ENCODE measurements at regions not wholly inside any gene's neighbourhood (a gene's known extent, or its start where the extent isn't known, plus 50 kb on each side); places are given as distances from the start of the nearest gene placed in this dataset.

DNA sequence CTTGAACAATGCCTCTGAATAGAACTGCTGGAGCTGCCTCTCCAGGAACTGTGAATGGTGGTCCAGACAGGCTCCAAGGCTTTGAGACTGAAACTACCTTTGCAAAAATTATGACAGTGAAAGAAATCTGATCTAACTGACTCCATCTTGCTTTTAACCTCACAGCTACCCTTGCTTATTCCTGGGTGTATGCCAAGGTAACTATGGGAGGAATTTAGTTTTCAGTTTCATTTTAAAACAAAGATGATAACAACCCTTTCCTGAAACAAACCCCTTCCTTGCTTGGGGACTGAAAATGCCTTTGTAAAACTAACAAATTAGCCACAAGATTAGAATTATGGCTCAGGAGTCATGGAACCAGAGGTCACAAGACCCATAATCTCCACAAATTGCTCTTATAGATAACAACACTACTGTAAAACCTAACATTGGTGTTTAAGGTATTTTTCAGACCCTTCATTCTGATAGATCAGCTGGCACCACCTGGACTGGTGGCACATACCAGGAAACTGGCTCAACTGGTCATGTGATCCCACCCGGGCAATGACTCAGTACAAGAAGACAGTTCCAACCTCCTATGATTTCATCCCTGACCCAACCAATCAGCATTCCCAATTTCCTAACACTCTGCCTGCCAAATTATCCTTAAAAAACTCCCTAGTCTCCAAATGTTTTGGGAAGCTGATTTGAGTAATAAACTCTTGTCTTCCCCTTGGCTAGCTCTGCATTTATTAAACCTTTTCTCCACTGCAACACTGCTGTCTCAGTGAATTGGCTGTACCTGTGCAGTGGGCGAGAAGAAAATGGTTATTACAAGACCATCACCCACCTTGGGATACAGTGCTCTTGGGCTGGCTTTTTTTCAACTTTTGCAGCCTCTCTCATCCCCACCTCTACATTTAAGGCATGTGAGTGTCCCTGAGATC lies 608.1 kb downstream of the TYW1 start:
- no peak overlapping the region for H3K27ac Mint-ChIP-seq
- H3K4me3 Mint-ChIP-seq, result no peak overlapping the region
- ATAC-seq (no peak), DNase-seq (no peak)
- H3K36me3 Mint-ChIP-seq (ENCODE audit: low read depth), result no peaks in the 10 kb centered on the region
- no peaks in the 10 kb centered on the region for H3K27me3 Mint-ChIP-seq
- peaks cover 20% of the 10 kb centered on the region for H3K9me3 Mint-ChIP-seq
- H3K4me1 Mint-ChIP-seq, result no peaks in the 10 kb centered on the region

DNA sequence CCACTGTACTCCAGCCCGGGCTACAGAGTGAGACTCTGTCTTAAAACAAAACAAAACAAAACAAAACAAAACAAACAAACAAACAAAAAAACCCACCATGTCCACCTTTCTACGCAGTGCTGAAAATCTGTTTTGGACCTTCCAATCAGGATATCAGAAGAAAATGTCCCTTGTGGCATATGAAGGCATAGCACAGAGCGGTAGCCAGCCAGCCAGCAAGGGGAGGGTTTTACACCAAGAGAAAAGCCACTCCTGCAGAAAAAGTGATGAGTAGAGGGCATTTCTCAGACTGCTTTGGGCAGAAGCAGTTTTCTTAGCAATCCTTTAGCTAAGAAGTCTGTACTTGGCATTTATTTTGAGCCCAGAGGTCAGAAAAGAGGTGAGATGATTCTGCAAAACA lies 612.2 kb downstream of the TYW1 start:
- Mint-ChIP-seq H3K4me1 (no peaks in the 10 kb centered on the region), H3K9me3 (peaks cover 13% of the 10 kb centered on the region), H3K27ac (no peak overlapping the region), H3K36me3 (ENCODE audit: low read depth) (no peaks in the 10 kb centered on the region), H3K27me3 (no peaks in the 10 kb centered on the region), H3K4me3 (no peak overlapping the region)
- DNase-seq (no peak), ATAC-seq (no peak)

DNA sequence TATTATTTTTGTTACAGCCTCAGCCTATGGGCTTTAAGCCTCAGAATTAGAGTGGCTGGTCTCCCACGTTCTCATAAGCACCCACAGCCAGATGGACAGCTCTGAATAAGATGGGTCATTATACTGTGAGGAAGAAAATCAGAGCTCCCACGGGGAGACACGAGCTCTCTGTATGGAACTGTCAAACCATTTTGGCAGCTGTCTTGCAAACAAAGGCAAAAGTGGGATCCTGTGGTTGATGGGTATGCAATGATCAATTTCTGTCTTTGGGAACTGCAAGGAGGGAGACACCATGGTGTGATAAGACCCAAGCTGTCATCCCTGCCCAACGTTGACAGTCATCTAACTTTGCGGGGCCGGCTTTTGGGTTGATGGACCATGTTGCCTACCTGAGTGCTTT lies 614.3 kb downstream of the TYW1 start:
- Mint-ChIP-seq H3K36me3 (ENCODE audit: low read depth) (no peaks in the 10 kb centered on the region), H3K4me1 (no peaks in the 10 kb centered on the region), H3K27me3 (no peaks in the 10 kb centered on the region), H3K9me3 (peaks cover 13% of the 10 kb centered on the region), H3K4me3 (no peak overlapping the region), H3K27ac (no peak overlapping the region)
- ATAC-seq, result no peak
- no peak for DNase-seq

DNA sequence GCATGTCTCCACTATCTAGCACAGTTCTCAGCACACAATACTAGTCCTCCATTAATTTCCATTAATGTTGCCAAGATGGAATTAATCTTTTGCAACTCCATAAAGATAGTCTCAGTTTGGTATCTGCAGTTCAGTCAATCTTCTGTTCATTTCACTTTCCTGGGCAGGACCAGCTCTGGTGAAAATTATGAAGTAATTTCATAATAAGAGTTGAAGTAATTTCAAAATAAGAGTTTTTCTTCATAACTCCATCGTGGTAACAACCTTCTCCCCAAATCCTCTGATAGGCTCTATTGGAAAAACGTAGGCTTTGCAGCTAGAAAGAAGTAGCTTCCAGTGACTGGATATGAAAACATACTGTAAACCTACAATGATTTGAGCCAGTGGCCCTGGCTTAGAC lies 618.2 kb downstream of the TYW1 start:
- H3K4me1 Mint-ChIP-seq, result no peaks in the 10 kb centered on the region
- ATAC-seq (no peak), DNase-seq (no peak)
- no peak overlapping the region for H3K4me3 Mint-ChIP-seq
- no peak overlapping the region for H3K27ac Mint-ChIP-seq
- peaks cover 4% of the 10 kb centered on the region for H3K27me3 Mint-ChIP-seq
- H3K36me3 Mint-ChIP-seq (ENCODE audit: low read depth), result no peaks in the 10 kb centered on the region
- peaks cover 11% of the 10 kb centered on the region for H3K9me3 Mint-ChIP-seq

DNA sequence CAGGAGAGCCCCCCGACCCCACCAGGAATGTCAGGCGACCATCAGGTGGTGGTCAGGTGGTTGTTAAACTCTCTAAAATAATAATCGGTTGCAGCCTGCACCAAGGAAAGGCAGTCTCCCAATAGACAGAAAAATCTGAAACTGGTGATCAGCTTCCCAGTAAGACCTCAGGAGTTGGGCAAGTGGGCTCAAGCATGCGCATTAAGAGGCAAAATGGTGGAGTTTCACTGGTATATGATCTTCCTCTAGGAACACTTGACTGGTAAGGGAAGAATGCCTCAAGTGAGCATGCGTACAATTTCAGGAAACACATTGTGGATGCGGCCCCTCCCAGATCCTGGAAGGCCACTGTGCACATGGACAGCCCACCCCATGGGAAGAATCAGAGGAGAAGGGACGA lies 619.9 kb downstream of the TYW1 start:
- ATAC-seq, result no peak
- Mint-ChIP-seq H3K27ac (no peak overlapping the region), H3K4me1 (no peaks in the 10 kb centered on the region), H3K36me3 (ENCODE audit: low read depth) (no peaks in the 10 kb centered on the region), H3K9me3 (peaks cover 5% of the 10 kb centered on the region), H3K27me3 (peaks cover 6% of the 10 kb centered on the region), H3K4me3 (no peak overlapping the region)
- no peak for DNase-seq

DNA sequence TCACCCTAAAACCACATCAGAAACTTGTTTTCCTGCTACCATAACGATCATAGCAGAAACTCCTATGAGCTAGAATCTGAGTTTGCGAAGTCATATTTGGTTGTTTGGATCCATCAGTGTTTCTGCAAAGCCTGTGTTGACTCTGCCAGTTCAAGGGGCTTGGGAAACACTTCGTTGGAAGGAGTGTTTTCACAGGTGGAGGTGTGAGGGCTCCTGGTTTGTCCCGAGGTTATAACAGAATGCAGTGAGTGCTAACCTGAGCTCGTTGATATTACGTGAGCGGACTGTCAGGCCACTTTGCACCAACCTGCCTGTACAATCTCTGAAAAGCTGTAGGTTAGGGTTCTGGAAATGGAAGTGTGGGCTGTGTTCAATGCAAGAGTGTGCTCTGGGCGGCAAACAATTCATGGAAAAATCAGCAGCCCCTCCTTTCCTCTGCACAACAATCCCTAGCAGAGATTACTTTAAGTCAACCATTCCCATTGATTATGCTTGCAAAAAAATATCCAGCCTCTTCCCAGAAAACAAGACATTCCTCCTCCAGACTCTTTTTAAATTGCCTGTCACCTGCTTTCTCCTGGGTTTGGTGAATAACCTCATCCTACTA lies 622.0 kb downstream of the TYW1 start:
- Mint-ChIP-seq H3K27me3 (peaks cover 6% of the 10 kb centered on the region), H3K36me3 (ENCODE audit: low read depth) (no peaks in the 10 kb centered on the region), H3K27ac (no peak overlapping the region)

DNA sequence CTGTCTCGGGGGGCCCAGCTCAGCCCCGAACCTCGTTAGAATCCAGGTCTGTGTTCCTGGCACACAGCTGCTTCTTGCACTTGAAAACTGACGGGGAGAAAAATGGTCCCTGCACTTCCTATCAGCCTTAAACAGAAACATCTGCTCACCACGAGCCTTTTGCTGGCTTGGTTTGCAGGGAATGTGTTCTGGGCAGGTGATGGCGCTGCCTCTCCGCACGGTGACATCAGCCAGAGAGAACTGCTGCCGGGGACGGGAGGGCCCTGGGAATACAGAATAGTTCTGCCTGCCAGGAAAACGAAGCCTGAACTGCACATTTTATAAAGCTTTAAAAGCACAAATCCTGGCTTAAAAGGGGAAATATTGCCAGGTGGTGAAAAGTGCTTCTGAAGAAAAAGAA lies 622.5 kb downstream of the TYW1 start:
- H3K36me3 Mint-ChIP-seq (ENCODE audit: low read depth), result no peaks in the 10 kb centered on the region
- H3K4me3 Mint-ChIP-seq, result no peak overlapping the region
- peaks cover 4% of the 10 kb centered on the region for H3K9me3 Mint-ChIP-seq
- H3K4me1 Mint-ChIP-seq, result no peaks in the 10 kb centered on the region
- H3K27ac Mint-ChIP-seq, result no peak overlapping the region
- peaks cover 6% of the 10 kb centered on the region for H3K27me3 Mint-ChIP-seq
- ATAC-seq, result no peak
- DNase-seq, result no peak

More for the DNA sequence above, 622.0 kb downstream of the TYW1 start:
- no peak for ATAC-seq
- no peak overlapping the region for H3K4me3 Mint-ChIP-seq
- H3K9me3 Mint-ChIP-seq, result peaks cover 4% of the 10 kb centered on the region
- DNase-seq, result no peak
- H3K4me1 Mint-ChIP-seq, result no peaks in the 10 kb centered on the region

DNA sequence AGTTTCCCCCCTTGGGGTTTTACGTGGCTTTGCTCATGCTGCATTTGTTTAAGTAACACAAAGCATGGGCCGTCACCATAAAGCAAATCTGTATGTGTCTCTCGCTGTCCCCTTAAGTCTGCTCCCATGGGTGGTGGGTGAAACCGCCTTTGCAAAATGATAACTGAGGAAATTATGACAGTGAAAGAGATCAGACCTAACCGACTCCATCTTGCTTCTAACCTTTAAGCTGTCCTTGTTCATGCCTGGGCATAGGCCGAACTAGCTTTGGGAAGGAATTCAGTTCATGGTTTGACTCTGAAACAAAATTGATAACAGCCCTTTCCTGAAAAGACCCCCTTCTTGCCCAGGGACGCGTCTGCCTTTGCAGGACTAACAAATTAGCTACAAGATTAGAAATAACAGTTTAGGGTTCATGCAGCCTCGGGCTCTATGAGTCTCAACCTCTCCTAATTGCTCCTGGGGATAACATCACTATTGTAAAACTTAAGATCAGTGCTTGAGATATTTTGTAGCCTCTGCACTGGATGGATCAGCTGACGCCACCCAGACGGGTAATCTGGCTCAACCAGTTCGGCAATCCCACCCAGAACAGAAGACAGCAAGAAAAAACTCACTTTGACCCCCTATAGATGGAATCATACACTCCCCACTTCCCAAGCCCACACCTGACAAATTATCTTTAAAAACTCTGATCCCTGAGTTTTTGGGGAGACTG lies 623.7 kb downstream of the TYW1 start:
- no peak for DNase-seq
- H3K9me3 Mint-ChIP-seq, result peaks cover 4% of the 10 kb centered on the region
- no peak overlapping the region for H3K27ac Mint-ChIP-seq
- no peak for ATAC-seq
- H3K4me1 Mint-ChIP-seq, result no peaks in the 10 kb centered on the region
- no peaks in the 10 kb centered on the region for H3K36me3 Mint-ChIP-seq (ENCODE audit: low read depth)
- no peak overlapping the region for H3K4me3 Mint-ChIP-seq
- peaks cover 9% of the 10 kb centered on the region for H3K27me3 Mint-ChIP-seq

DNA sequence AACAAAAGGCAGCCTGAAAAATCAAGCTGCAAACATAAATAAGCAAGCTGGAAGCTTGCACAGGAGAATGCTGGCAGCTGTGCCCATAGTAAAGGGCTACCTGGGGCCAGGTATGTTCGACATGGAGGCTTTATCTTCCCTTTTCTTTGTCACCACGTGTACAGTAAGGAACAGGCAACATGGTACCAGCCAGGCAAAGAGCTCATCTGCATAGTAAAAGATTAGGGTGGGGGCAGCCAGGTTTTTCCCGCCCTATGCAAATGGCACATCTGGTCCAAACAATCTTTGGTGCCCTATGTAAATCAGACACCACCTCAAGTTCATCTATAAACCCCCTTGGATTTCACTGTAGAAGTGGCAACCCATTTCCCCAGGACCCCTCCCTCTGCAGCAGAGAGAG lies 625.1 kb downstream of the TYW1 start:
- peaks cover 9% of the 10 kb centered on the region for H3K27me3 Mint-ChIP-seq
- no peak overlapping the region for H3K4me3 Mint-ChIP-seq
- DNase-seq (no peak), ATAC-seq (no peak)
- H3K9me3 Mint-ChIP-seq, result no peaks in the 10 kb centered on the region
- H3K27ac Mint-ChIP-seq, result no peak overlapping the region
- H3K36me3 Mint-ChIP-seq (ENCODE audit: low read depth), result no peaks in the 10 kb centered on the region
- no peaks in the 10 kb centered on the region for H3K4me1 Mint-ChIP-seq

DNA sequence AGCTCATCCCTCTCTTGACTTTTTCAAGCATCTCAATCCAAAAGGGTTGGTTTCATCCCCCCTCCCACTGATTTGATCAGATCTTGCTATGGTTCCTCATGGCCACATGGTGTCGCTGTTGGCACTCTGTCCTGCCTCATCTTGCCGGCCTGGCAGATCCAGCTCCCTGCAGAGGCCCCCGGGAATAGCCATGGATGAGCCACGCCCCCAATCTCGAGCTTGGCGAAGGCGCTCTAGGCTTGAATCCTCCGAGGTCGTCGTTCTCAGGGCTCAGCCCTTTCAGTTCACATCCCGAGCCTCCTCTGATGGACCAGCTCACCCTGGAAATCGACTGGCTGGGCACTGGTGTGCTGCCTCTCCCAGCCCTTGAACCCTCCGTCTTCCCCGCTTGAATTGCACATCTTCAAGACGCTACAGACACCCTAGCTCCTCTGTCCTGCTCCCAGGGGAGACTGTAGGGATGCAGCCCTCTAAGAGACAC lies 628.7 kb downstream of the TYW1 start:
- H3K27ac Mint-ChIP-seq, result no peak overlapping the region
- peaks cover 4% of the 10 kb centered on the region for H3K9me3 Mint-ChIP-seq
- no peak overlapping the region for H3K4me3 Mint-ChIP-seq
- no peaks in the 10 kb centered on the region for H3K36me3 Mint-ChIP-seq (ENCODE audit: low read depth)
- ATAC-seq (no peak), DNase-seq (peak; percentile 17)
- H3K27me3 Mint-ChIP-seq, result peaks cover 3% of the 10 kb centered on the region
- H3K4me1 Mint-ChIP-seq, result no peaks in the 10 kb centered on the region

DNA sequence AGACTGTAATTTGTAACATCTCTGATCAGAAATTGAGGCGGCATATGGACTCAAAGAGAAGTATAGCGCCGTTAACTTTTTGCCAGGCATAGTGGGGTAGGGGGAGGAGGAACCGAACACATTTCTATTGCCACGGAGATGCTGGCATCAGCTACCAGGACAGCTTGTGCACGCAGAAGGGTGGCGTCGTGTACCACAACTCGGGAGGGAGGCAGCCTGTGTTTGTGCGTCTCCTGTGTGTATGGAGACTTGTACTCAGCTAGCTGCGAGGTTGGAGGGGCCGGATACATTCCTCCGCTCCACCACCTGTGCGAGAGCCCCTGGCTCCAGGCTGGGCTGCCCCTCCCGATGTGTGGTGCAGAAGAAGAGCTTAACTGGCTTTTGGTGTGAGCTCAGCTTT lies 634.8 kb downstream of the TYW1 start:
- DNase-seq (no peak), ATAC-seq (no peak)
- no peaks in the 10 kb centered on the region for H3K4me1 Mint-ChIP-seq
- H3K27ac Mint-ChIP-seq, result no peak overlapping the region
- no peaks in the 10 kb centered on the region for H3K36me3 Mint-ChIP-seq (ENCODE audit: low read depth)
- H3K9me3 Mint-ChIP-seq, result peaks cover 4% of the 10 kb centered on the region
- no peaks in the 10 kb centered on the region for H3K27me3 Mint-ChIP-seq
- no peak overlapping the region for H3K4me3 Mint-ChIP-seq

DNA sequence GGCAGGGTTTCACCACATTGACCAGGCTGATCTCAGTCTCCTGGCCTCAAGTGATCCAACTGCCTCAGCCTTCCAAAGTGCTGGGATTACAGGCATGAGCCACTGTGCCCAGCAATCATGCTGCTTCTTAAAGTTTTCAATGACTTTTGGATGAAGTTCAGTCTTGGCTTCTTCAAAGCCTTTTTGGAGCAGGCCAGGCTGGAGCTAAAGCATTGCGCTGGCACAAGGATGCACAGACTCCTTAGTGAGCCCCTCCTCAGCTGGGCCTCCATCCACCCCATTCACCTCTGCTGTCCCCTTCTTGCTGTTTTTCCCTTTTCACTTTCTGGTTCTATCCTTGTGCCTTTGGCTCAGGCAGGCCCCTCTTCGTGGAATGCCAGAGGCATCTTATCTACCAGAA lies 638.6 kb downstream of the TYW1 start:
- H3K27ac Mint-ChIP-seq, result no peak overlapping the region
- H3K27me3 Mint-ChIP-seq, result no peaks in the 10 kb centered on the region
- ATAC-seq, result no peak
- H3K4me3 Mint-ChIP-seq, result no peak overlapping the region
- no peaks in the 10 kb centered on the region for H3K4me1 Mint-ChIP-seq
- DNase-seq, result no peak
- peaks cover 4% of the 10 kb centered on the region for H3K9me3 Mint-ChIP-seq
- no peaks in the 10 kb centered on the region for H3K36me3 Mint-ChIP-seq (ENCODE audit: low read depth)

DNA sequence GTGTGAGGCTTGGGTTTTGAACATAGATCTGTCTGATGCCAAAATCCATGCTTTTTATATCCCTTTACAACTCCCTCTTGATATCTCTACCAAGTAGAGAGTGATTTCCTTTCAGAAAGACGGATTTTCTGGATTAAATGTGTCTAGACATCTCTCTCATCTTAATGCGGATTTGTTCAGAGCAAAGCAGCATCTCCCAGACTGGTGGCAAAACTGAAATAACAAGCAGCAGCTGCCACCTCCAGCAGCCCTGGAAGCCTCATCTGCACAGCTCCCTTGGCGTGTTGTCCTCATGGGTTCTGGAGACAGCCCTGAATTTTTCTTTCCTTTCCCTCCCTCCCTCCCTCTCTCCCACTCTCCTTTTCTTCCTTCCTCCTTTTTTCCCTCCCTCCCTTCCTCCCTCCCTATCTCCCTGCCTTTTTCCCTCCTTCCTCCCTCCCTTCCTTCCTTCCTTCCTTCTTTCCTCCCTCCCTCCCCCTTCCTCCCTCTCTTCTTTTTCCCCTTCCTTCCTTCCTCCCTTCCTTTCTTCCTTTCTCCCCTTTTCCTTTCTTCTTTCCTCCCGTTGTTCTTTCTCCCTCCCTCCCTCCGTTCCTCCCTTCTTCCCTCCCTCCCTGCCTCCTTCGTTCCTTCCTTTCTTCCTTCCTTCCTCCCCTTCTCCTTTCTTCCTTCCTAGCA lies 639.9 kb downstream of the TYW1 start:
- Mint-ChIP-seq H3K4me1 (no peaks in the 10 kb centered on the region), H3K27ac (no peak overlapping the region), H3K27me3 (no peaks in the 10 kb centered on the region), H3K9me3 (peaks cover 5% of the 10 kb centered on the region), H3K4me3 (no peak overlapping the region), H3K36me3 (ENCODE audit: low read depth) (no peaks in the 10 kb centered on the region)
- DNase-seq, result no peak
- no peak for ATAC-seq

DNA sequence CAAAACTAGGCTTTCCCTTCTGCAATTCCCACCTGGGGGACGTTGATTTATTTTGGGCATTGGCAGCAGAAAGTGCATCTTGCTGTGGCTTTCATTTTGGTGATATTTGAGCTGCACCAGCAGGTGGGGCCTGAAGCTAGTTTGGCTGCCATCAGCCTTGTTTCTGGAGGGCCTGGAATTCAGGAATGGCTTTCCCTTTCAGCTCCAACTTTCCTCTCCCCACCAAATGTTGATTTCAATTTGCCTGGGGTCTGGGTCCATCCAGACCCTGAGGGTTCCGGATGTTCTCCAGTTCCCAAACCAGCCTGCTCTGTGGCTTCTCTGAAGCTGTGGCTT lies 640.4 kb downstream of the TYW1 start:
- Mint-ChIP-seq H3K36me3 (ENCODE audit: low read depth) (no peaks in the 10 kb centered on the region), H3K4me3 (no peak overlapping the region), H3K9me3 (peaks cover 8% of the 10 kb centered on the region), H3K27me3 (no peaks in the 10 kb centered on the region), H3K27ac (no peak overlapping the region), H3K4me1 (no peaks in the 10 kb centered on the region)
- ATAC-seq (no peak), DNase-seq (no peak)
